Spleen (tissue), 7 donors: ENCODE measurements at regions not wholly inside any gene's neighbourhood (a gene's known extent, or its start where the extent isn't known, plus 50 kb on each side); places are given as distances from the start of the nearest gene placed in this dataset.

Source experiments
- POLR2A ChIP-seq, 3 donors: fragments of 450-650 bp; IDR thresholded peaks; one replicate each; pipeline ENCODE4 v1.5.1; 2017; ENCODE audit warnings: antibody characterized with exemption in 3 of 3, mild to moderate bottlenecking in 1 of 3
- TF ChIP-seq, protein P1 (sequence below), 11 experiments: fragments of 200-600 bp in 7 of 11; fragments of 450-650 bp in 4 of 11; sonication (generic) in 4 of 11; IDR thresholded peaks in 8 of 11; conservative IDR thresholded peaks in 3 of 11; 1 replicate in 7 of 11; 2 replicates in 4 of 11; pipeline versions ENCODE4 v1.4.0 to v1.8.0; 2016 to 2021; ENCODE audit warnings: antibody characterized with exemption in 11 of 11, inconsistent platforms in 4 of 11, mild to moderate bottlenecking in 1 of 11
- donor health status: DM: no; HTN: no; CAD: no; lungs with moderate emphysema.
- donor health status: DM: no; HTN: no; CAD: no.
- donor health status: DM: no; HTN: no; CAD: no.

DNA sequence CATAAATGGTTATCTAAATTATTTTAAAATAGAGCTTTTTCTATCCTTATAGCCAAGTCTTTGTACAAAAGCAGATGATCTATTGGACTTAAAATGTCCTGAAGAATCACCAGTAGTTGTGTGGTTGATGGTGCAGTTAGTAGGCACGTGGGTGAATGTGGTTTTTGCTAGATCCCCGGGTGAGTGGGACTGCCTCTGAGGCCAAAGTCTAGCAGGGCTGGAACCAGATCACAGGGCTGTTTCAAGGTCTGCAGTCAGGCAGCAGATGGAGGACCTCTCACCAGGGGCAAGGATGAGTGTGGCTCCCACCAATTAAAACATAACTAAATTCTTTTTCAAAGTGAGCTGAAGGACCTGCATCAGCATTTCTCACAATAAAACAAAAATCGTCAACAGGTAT, 604.7 kb upstream of the FTMT start:
- TF ChIP-seq, protein P1, sequence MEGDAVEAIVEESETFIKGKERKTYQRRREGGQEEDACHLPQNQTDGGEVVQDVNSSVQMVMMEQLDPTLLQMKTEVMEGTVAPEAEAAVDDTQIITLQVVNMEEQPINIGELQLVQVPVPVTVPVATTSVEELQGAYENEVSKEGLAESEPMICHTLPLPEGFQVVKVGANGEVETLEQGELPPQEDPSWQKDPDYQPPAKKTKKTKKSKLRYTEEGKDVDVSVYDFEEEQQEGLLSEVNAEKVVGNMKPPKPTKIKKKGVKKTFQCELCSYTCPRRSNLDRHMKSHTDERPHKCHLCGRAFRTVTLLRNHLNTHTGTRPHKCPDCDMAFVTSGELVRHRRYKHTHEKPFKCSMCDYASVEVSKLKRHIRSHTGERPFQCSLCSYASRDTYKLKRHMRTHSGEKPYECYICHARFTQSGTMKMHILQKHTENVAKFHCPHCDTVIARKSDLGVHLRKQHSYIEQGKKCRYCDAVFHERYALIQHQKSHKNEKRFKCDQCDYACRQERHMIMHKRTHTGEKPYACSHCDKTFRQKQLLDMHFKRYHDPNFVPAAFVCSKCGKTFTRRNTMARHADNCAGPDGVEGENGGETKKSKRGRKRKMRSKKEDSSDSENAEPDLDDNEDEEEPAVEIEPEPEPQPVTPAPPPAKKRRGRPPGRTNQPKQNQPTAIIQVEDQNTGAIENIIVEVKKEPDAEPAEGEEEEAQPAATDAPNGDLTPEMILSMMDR (IDR thresholded peaks at IDR 0.05 in 8 of 11, conservative IDR thresholded peaks at IDR 0.05 in 3 of 11), result no peak
- TF ChIP-seq POLR2A (IDR thresholded peaks at IDR 0.05), result no peak
